SU-DHL-6 (cell line): ENCODE measurements at regions not wholly inside any gene's neighbourhood (a gene's known extent, or its start where the extent isn't known, plus 50 kb on each side); places are given as distances from the start of the nearest gene placed in this dataset.

ENCODE experiments used
- H2AFZ ChIP-seq: fragments of 200-600 bp; sonication (generic); 2 replicates; pipeline ENCODE4 v1.6.1; 2014; ENCODE audit warnings: low read depth, mild to moderate bottlenecking, moderate library complexity, mixed read lengths, antibody characterized with exemption, low read length; ENCODE audit not compliant: severe bottlenecking
- H3F3A ChIP-seq: fragments of 200-600 bp; shearing (Covaris generic); 2 replicates; pipeline ENCODE4 v1.6.0; 2016; ENCODE audit warnings: antibody characterized with exemption, mild to moderate bottlenecking; ENCODE audit not compliant: insufficient read depth
- H3K27ac ChIP-seq: fragments of 200-600 bp; sonication (generic); 2 replicates; pipeline ENCODE4 v1.5.1; 2016; ENCODE audit warnings: low read depth, mild to moderate bottlenecking, low read length, moderate library complexity, mixed read lengths
- H3K27me3 ChIP-seq: fragments of 200-600 bp; sonication (generic), shearing (Covaris generic); 2 replicates; pipeline ENCODE4 v1.6.0; 2014; ENCODE audit warnings: mild to moderate bottlenecking, low read length
- H3K36me3 ChIP-seq: fragments of 200-600 bp; sonication (generic); 2 replicates; pipeline ENCODE4 v1.6.1; 2014; ENCODE audit warnings: mild to moderate bottlenecking, low read length, mixed read lengths
- H3K4me2 ChIP-seq: fragments of 300-600, 200-600 bp; shearing (Covaris generic), sonication (generic); 2 replicates; pipeline ENCODE4 v1.6.0; 2014; ENCODE audit warnings: low read length, low read depth, mild to moderate bottlenecking; ENCODE audit not compliant: poor library complexity, severe bottlenecking
- H3K4me3 ChIP-seq: fragments of 200-600 bp; sonication (generic); 2 replicates; pipeline ENCODE4 v1.5.1; 2014; ENCODE audit warnings: antibody characterized with exemption, low read length, mild to moderate bottlenecking, mixed read lengths; ENCODE audit not compliant: insufficient read depth, poor library complexity, severe bottlenecking
- H3K79me2 ChIP-seq: fragments of 200-600 bp; sonication (generic); 2 replicates; pipeline ENCODE4 v1.6.1; 2014; ENCODE audit warnings: mild to moderate bottlenecking, low read length, moderate library complexity; ENCODE audit not compliant: insufficient read depth
- H3K9ac ChIP-seq: fragments of 200-600 bp; sonication (generic); 2 replicates; pipeline ENCODE4 v1.7.0; 2014; ENCODE audit warnings: mild to moderate bottlenecking, low read length
- H3K9me2 ChIP-seq: fragments of 200-600 bp; sonication (generic); replicated peaks from 2 replicates; pipeline ENCODE4 v1.6.1; 2014; ENCODE audit warnings: low read length; ENCODE audit not compliant: insufficient read depth
- H3K9me3 ChIP-seq: fragments of 200-600 bp; sonication (generic); 2 replicates; pipeline ENCODE4 v1.6.1; 2014; ENCODE audit warnings: low read length, mixed read lengths; ENCODE audit not compliant: insufficient read depth
- H4K20me1 ChIP-seq: fragments of 200-600 bp; sonication (generic); 2 replicates; pipeline ENCODE4 v1.6.1; 2014; ENCODE audit warnings: low read depth, mild to moderate bottlenecking, antibody characterized with exemption, low read length, moderate library complexity, mixed read lengths
- CTCF ChIP-seq: fragments of 200-600 bp; sonication (generic); IDR thresholded peaks from one replicate; pipeline ENCODE4 v1.5.1; 2017; ENCODE audit warnings: antibody characterized with exemption, mild to moderate bottlenecking, low read length, moderate library complexity; ENCODE audit not compliant: insufficient read depth, poor library complexity, severe bottlenecking
- EZH2phosphoT487 ChIP-seq: fragments of 200-600 bp; sonication (generic), shearing (Covaris generic); conservative IDR thresholded peaks from 2 replicates; pipeline ENCODE4 v1.6.1; 2018; ENCODE audit warnings: mild to moderate bottlenecking, antibody characterized with exemption, low read length, moderate library complexity, mixed read lengths

GRCh38 chr5:125489146-125489545, 742.7 kb upstream of the ZNF608 start:
- Histone ChIP-seq H3K27me3 (no peaks in the 10 kb centered on the region), H4K20me1 (no peaks in the 10 kb centered on the region), H3K4me3 (no peak overlapping the region), H3K27ac (no peak overlapping the region), H2AFZ (no peak overlapping the region), H3F3A (no peaks in the 10 kb centered on the region), H3K9me3 (no peaks in the 10 kb centered on the region), H3K4me2 (no peak overlapping the region), H3K36me3 (0 out of 2 replicates have a peak, but pooled peaks cover 4% of the 10 kb centered on the region), H3K79me2 (no peaks in the 10 kb centered on the region), H3K9ac (no peak overlapping the region), H3K9me2 (no peaks in the 10 kb centered on the region)
- TF ChIP-seq EZH2phosphoT487 (no peak), CTCF (no peak)

DNA sequence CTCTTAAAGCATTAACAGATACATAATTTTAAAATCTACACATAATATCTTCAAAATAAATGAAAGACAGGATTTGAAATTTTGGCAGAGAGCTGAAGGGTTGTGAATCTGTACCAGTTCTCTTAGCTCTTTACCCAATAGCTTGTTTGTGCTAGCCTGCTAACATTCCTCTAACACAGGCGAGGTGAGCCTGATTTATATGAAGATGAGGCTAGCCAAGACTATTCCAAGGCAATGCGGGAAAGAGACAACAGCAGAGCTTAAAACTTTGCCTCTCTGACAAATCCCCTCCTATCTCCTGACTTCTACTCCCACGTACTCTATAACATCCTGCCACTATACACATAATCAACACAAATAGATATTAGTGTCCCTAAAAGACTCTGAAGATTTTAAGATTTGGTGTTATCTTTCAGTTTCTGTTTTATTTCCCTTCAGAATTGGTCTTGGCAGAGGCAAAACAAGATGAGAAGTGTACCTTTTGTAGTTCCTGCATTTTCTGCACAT, 745.6 kb upstream of the ZNF608 start:
- Histone ChIP-seq H3K9me2 (no peaks in the 10 kb centered on the region), H3F3A (no peaks in the 10 kb centered on the region), H3K27me3 (no peaks in the 10 kb centered on the region), H4K20me1 (no peaks in the 10 kb centered on the region), H3K36me3 (0 out of 2 replicates have a peak, but pooled peaks cover 4% of the 10 kb centered on the region), H3K9me3 (no peaks in the 10 kb centered on the region), H3K4me3 (no peak overlapping the region), H3K27ac (no peak overlapping the region), H3K9ac (no peak overlapping the region), H3K79me2 (no peaks in the 10 kb centered on the region), H2AFZ (no peak overlapping the region), H3K4me2 (no peak overlapping the region)
- no peak for TF ChIP-seq EZH2phosphoT487

- no peak overlapping the region for H3K4me3 ChIP-seq
- H3K9me2 ChIP-seq, result no peaks in the 10 kb centered on the region
- no peaks in the 10 kb centered on the region for H4K20me1 ChIP-seq
- H3K27ac ChIP-seq, result no peak overlapping the region
- H2AFZ ChIP-seq, result no peak overlapping the region
- TF ChIP-seq EZH2phosphoT487 (no peak), CTCF (no peak)
- H3K79me2 ChIP-seq, result no peaks in the 10 kb centered on the region
- H3K36me3 ChIP-seq, result 0 out of 2 replicates have a peak, but pooled peaks cover 4% of the 10 kb centered on the region
- no peaks in the 10 kb centered on the region for H3K27me3 ChIP-seq
- no peaks in the 10 kb centered on the region for H3K9me3 ChIP-seq
- no peaks in the 10 kb centered on the region for H3F3A ChIP-seq
- no peak overlapping the region for H3K9ac ChIP-seq
- H3K4me2 ChIP-seq, result no peak overlapping the region
Observed at GRCh38 chr5:125492977-125493376, 746.5 kb upstream of the ZNF608 start.

DNA sequence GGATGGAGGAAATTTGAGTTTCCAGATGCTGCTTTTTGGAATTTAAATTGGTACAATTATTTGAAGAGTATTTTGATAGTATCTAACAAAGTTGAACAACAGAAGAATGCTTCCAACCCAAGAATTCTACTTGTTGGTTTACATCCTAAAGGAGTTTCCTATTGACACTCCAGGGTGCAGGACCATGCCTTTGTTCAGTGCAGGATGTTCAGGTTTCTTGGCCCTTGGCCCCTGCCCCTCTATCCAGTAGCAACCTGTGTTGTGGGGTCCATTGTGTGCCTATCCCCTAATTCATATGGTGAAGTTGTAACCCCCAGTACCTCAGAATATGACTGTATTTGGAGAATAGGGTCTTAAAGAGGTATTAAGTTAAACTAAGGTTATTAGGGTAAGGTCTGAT, 750.0 kb upstream of the ZNF608 start:
- no peak overlapping the region for H3K4me3 ChIP-seq
- no peaks in the 10 kb centered on the region for H3K27me3 ChIP-seq
- TF ChIP-seq CTCF (no peak), EZH2phosphoT487 (no peak)
- H3K9ac ChIP-seq, result no peak overlapping the region
- H3K36me3 ChIP-seq, result 0 out of 2 replicates have a peak, but pooled peaks cover 4% of the 10 kb centered on the region
- no peak overlapping the region for H2AFZ ChIP-seq
- no peaks in the 10 kb centered on the region for H3F3A ChIP-seq
- H3K9me3 ChIP-seq, result no peaks in the 10 kb centered on the region
- no peak overlapping the region for H3K27ac ChIP-seq
- H3K4me2 ChIP-seq, result no peak overlapping the region
- H3K9me2 ChIP-seq, result no peaks in the 10 kb centered on the region
- H4K20me1 ChIP-seq, result no peaks in the 10 kb centered on the region
- no peaks in the 10 kb centered on the region for H3K79me2 ChIP-seq
